Pancreas (tissue), 10 donors: ENCODE measurements at regions not wholly inside any gene's neighbourhood (a gene's known extent, or its start where the extent isn't known, plus 50 kb on each side); places are given as distances from the start of the nearest gene placed in this dataset.

Source experiments
- ATAC-seq, 4 donors: fragments of 200-7000 bp; cut with Tn5 transposase; one replicate each; pipeline versions ENCODE4 v1.8.0 to v1.9.1; 2020; ENCODE audit warnings: mild to moderate bottlenecking in 4 of 4, moderate library complexity in 4 of 4
- DNase-seq, 6 donors: peaks; one replicate each; pipeline ENCODE4 v3.0.0-alpha.2; 2020
- FAIRE-seq: peaks from 2 replicates; lab custom pipeline; 2012; peaks lifted over from hg19 to GRCh38; lab: Jason Lieb, UNC
- H3K27ac ChIP-seq, 4 donors: fragments of 200-600 bp; sonication (generic); 1 replicate in 3 of 4; 2 replicates in 1 of 4; pipeline versions ENCODE4 v1.5.0 to v1.8.0; 2020
- H3K27me3 ChIP-seq, 4 donors: fragments of 200-600 bp; one replicate each; pipeline ENCODE4 v1.8.0; 2021
- H3K36me3 ChIP-seq, 3 donors: fragments of 200-600 bp; sonication (generic) in 1 of 3; one replicate each; pipeline versions ENCODE4 v1.5.0 to v1.8.0; 2020 to 2021
- H3K4me1 ChIP-seq, 3 donors: fragments of 200-600 bp; one replicate each; pipeline ENCODE4 v1.8.0; 2021
- H3K4me3 ChIP-seq, 4 donors: fragments of 200-600 bp; sonication (generic) in 2 of 4; one replicate each; pipeline versions ENCODE4 v1.5.0 to v1.8.0; 2020 to 2021
- H3K9me3 ChIP-seq, 4 donors: fragments of 200-600 bp; one replicate each; pipeline ENCODE4 v1.8.0; 2021
- WGBS, 2 donors: extraction: QIAGEN DNeasy Blood & Tissue Kit; methylation state at CpG; one replicate each; pipeline ENCODE4 v1.1.7; 2013; 5-methylcytosine and 5-hydroxymethylcytosine counted together
- intact Hi-C, 3 donors: fragments of 100-400 bp; cut with DNase I; formaldehyde crosslinking; loops; one replicate each; pipeline versions ENCODE4 v1.11.1 to v1.14.2; 2022
- TF ChIP-seq, protein P1 (sequence below), 4 donors: fragments of 200-600 bp; sonication (generic) in 3 of 4; IDR thresholded peaks; one replicate each; pipeline versions ENCODE4 v1.5.0 to v1.8.0; 2021; ENCODE audit warnings: antibody characterized with exemption in 4 of 4
- donor health status: healthy with polysubstance abuse.
- donor health status: DM: no; HTN: no; CAD: no; lungs with moderate emphysema.
- donor health status: DM: no; HTN: no; CAD: no.
- donor health status: control.
- donor health status: control.
- donor health status: Bipolar disorder and iron deficiency.
- donor health status: DM: yes; HTN: yes; CAD: no.
- donor health status: DM: no; HTN: no; CAD: no.
- donor health status: DM: no; HTN: no; CAD: no.
- donor health status: DM: yes; HTN: yes; CAD: no.

DNA sequence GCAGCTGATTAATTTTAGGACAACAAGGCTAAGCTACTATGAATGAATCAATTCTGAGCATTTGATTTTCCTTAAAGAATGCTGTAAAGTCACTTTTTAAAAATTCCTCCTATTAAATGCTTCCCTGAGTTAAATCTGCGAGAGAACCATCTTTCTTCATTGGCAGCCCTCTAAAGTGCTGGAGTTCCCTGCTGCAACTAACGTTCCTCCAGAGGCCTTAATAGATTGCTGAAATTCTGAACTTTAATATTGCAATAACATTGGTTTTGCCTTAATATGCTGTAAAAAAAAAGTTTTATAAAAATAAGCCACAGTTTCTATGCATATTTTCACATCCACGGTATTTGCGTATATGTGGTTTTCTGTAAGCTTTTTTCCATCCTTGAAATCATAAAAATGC is 298.0 kb upstream of the PIK3R1 start:
- Histone ChIP-seq H3K27me3 (no peaks in the 10 kb centered on the region), H3K9me3 (no peaks in the 10 kb centered on the region), H3K27ac (no peak overlapping the region), H3K4me3 (no peak overlapping the region), H3K4me1 (no peaks in the 10 kb centered on the region), H3K36me3 (no peaks in the 10 kb centered on the region)
- intact Hi-C loops, result no loop called here
- ATAC-seq (no peak), FAIRE-seq (no peak), DNase-seq (no peak)
- TF ChIP-seq, protein P1, sequence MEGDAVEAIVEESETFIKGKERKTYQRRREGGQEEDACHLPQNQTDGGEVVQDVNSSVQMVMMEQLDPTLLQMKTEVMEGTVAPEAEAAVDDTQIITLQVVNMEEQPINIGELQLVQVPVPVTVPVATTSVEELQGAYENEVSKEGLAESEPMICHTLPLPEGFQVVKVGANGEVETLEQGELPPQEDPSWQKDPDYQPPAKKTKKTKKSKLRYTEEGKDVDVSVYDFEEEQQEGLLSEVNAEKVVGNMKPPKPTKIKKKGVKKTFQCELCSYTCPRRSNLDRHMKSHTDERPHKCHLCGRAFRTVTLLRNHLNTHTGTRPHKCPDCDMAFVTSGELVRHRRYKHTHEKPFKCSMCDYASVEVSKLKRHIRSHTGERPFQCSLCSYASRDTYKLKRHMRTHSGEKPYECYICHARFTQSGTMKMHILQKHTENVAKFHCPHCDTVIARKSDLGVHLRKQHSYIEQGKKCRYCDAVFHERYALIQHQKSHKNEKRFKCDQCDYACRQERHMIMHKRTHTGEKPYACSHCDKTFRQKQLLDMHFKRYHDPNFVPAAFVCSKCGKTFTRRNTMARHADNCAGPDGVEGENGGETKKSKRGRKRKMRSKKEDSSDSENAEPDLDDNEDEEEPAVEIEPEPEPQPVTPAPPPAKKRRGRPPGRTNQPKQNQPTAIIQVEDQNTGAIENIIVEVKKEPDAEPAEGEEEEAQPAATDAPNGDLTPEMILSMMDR (IDR thresholded peaks at IDR 0.05), result no peak
- 81 to 91% methylated on average over 4 of the region's 4 CpGs for WGBS, 2 donors

DNA sequence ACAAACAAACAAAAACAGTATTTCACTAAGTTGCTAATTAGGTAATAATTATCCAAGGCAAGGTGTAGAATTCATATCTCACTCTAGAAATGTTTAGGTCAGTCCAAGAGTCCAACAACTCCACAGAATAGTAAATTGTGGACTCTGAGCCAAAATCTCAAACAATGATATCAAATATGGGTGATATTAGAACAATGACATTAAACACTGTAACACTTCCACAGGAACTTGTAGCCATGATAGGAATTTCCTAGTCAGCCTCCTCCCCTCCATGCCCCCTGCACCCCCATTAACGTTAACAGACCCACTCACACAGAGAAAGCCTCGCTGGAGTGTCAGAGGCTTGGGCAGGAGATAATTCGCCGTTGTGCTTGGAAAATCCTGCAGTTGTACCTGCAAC is 305.0 kb upstream of the PIK3R1 start:
- no peak for DNase-seq
- FAIRE-seq, result no peak
- ATAC-seq, result no peak
- no peak overlapping the region for H3K27ac ChIP-seq
- intact Hi-C loops, result no loop called here
- no peaks in the 10 kb centered on the region for H3K4me1 ChIP-seq
- TF ChIP-seq, protein P1 (IDR thresholded peaks at IDR 0.05), result no peak
- H3K9me3 ChIP-seq, result no peaks in the 10 kb centered on the region
- no peaks in the 10 kb centered on the region for H3K36me3 ChIP-seq
- H3K4me3 ChIP-seq, result no peak overlapping the region
- H3K27me3 ChIP-seq, result no peaks in the 10 kb centered on the region
- WGBS, 2 donors, result 46 to 78% methylated on average over 4 of the region's 4 CpGs

DNA sequence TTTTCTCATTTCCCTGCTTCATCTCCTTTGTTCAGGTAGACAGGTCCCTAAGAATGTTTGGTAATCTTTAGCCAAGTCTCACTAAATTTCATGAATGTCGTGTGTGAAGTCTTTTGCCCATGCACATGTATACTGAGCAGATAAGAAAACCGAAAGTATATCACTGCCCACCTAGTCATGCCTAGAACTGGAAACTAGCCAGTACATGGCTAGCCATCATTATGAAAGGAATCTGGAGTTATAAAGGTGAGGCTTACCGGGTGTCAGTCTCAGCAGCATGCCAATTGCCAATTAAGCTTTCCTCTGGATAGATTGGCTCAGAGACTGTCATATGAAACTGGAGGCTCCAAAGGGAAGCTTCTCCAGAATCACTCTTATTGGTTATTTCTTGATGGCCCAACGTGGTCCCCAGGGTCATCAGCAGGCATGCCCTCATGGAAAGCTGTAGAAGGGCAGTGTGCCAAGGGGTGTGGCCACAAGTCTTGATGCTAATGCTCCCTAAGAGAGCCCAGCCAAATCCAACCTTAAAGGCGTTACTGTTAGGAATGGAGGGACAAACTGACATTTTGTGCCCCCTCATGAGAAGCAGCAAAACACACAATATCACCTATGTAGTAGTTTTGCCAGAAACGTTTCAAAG is 307.3 kb upstream of the PIK3R1 start:
- Histone ChIP-seq H3K4me1 (no peaks in the 10 kb centered on the region), H3K9me3 (no peaks in the 10 kb centered on the region), H3K36me3 (no peaks in the 10 kb centered on the region), H3K27me3 (no peaks in the 10 kb centered on the region), H3K27ac (no peak overlapping the region), H3K4me3 (no peak overlapping the region)
- 57 to 69% methylated on average over 6 of the region's 6 CpGs for WGBS, 2 donors
- intact Hi-C loops, result no loop called here
- TF ChIP-seq, protein P1 (IDR thresholded peaks at IDR 0.05), result no peak
- DNase-seq, result peak in 1 of 6 donors; percentile 27
- FAIRE-seq, result no peak
- ATAC-seq, result no peak

DNA sequence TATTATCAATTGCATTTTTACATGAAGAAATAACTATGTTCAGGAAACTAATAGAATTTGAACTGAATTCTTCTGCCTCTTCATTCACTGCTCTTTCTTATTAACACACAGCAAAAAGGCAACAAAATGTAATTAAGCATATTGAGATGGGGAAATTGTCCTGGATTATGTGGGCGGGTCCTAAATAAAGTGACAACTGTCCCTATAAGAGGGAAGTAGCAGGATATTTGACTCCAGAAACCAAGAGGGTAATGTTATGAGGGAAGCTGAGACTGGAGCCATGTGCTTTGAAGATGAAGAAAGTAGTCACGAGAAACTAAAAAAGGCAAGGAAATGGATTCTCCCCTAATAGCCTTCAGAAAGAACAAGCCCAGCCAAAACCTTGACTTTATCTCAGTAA is 311.2 kb upstream of the PIK3R1 start:
- intact Hi-C loops, result no loop called here
- no peak overlapping the region for H3K4me3 ChIP-seq

DNA sequence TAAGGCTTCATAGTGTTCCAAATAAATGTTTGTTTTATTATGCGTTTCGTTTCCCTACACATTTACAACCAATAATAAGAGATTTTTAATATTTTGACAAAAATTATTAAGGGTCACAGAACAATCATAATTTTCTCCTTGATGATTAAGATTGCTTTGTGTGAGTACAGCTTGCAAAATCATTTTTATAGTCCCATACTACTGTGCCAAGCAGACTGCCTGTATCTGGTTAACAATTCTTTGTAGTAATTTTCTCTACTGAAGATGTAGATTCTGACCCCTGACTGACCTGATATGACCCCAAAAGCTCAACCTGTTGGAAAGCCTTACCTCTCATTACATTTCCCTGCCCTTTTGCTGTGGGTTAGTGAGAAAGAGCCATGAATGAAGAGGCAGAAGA is 311.9 kb upstream of the PIK3R1 start:
- Histone ChIP-seq H3K9me3 (no peaks in the 10 kb centered on the region), H3K36me3 (no peaks in the 10 kb centered on the region), H3K27me3 (no peaks in the 10 kb centered on the region), H3K4me1 (no peaks in the 10 kb centered on the region), H3K27ac (no peak overlapping the region), H3K4me3 (no peak overlapping the region)
- TF ChIP-seq, protein P1 (IDR thresholded peaks at IDR 0.05), result no peak
- intact Hi-C loops, result no loop called here
- no peak for FAIRE-seq
- WGBS, 2 donors, result 74 to 83% methylated on average over 2 of the region's 2 CpGs
- no peak for ATAC-seq
- no peak for DNase-seq

More for the DNA sequence above, 311.2 kb upstream of the PIK3R1 start:
- Histone ChIP-seq H3K9me3 (no peaks in the 10 kb centered on the region), H3K36me3 (no peaks in the 10 kb centered on the region), H3K27ac (no peak overlapping the region), H3K27me3 (no peaks in the 10 kb centered on the region), H3K4me1 (no peaks in the 10 kb centered on the region)
- ATAC-seq (no peak), DNase-seq (no peak), FAIRE-seq (no peak)
- WGBS, 2 donors, result 79 to 92% methylated on average over 2 of the region's 2 CpGs
- TF ChIP-seq, protein P1 (IDR thresholded peaks at IDR 0.05), result no peak
